ENCODE measurements at regions not wholly inside any gene's neighbourhood (a gene's known extent, or its start where the extent isn't known, plus 50 kb on each side); places are given as distances from the start of the nearest gene placed in this dataset.

GRCh38 chr4:156388826-156389225 lies 435.2 kb upstream of the CTSO start:
- no peak for TF ChIP-seq CTCF (IDR thresholded peaks at IDR 0.05)
- no peak for TF ChIP-seq POLR2A (IDR thresholded peaks at IDR 0.05)
- no peak for TF ChIP-seq POLR2AphosphoS5 (IDR thresholded peaks at IDR 0.05)

All from prostate gland (tissue), 2 donors.